ENCODE measurements at regions not wholly inside any gene's neighbourhood (a gene's known extent, or its start where the extent isn't known, plus 50 kb on each side); places are given as distances from the start of the nearest gene placed in this dataset.

- Histone ChIP-seq H3K4me3 (ENCODE audit: low read depth, low read length) (no peak overlapping the region), H3K27me3 (ENCODE audit: control insufficient read depth, insufficient read depth, low read length) (peaks cover 1% of the 10 kb centered on the region), H3K36me3 (ENCODE audit: control insufficient read depth, insufficient read depth, low read length) (no peaks in the 10 kb centered on the region)
- no peak for TF ChIP-seq CTCF (IDR thresholded peaks at IDR 0.05; ENCODE audit: insufficient read depth, low read length, severe bottlenecking)
- DNase-seq (ENCODE audit: low read depth) (no peak), FAIRE-seq (peak; percentile 18)
These were observed 117.8 kb downstream of the FGF18 start for GRCh38 chr5:171537070-171537849.

- no peak for DNase-seq (ENCODE audit: low read depth)
- Histone ChIP-seq H3K4me3 (ENCODE audit: low read depth, low read length) (no peak overlapping the region), H3K27me3 (ENCODE audit: control insufficient read depth, insufficient read depth, low read length) (peaks cover 1% of the 10 kb centered on the region), H3K36me3 (ENCODE audit: control insufficient read depth, insufficient read depth, low read length) (no peaks in the 10 kb centered on the region)
- no peak for FAIRE-seq
- no peak for TF ChIP-seq CTCF (IDR thresholded peaks at IDR 0.05; ENCODE audit: insufficient read depth, low read length, severe bottlenecking)
These were observed 118.6 kb downstream of the FGF18 start for GRCh38 chr5:171537923-171538537.

- H3K4me3 ChIP-seq (ENCODE audit: low read depth, low read length), result no peak overlapping the region
- DNase-seq (ENCODE audit: low read depth) (no peak), FAIRE-seq (no peak)
- TF ChIP-seq CTCF (IDR thresholded peaks at IDR 0.05; ENCODE audit: insufficient read depth, low read length, severe bottlenecking), result no peak
- H3K27me3 ChIP-seq (ENCODE audit: control insufficient read depth, insufficient read depth, low read length), result peaks cover 1% of the 10 kb centered on the region
- no peaks in the 10 kb centered on the region for H3K36me3 ChIP-seq (ENCODE audit: control insufficient read depth, insufficient read depth, low read length)
These were observed 119.2 kb downstream of the FGF18 start for GRCh38 chr5:171538681-171539080.

- Histone ChIP-seq H3K27me3 (ENCODE audit: control insufficient read depth, insufficient read depth, low read length) (no peaks in the 10 kb centered on the region), H3K4me3 (ENCODE audit: low read depth, low read length) (no peak overlapping the region), H3K36me3 (ENCODE audit: control insufficient read depth, insufficient read depth, low read length) (no peaks in the 10 kb centered on the region)
- no peak for DNase-seq (ENCODE audit: low read depth)
- no peak for TF ChIP-seq CTCF (IDR thresholded peaks at IDR 0.05; ENCODE audit: insufficient read depth, low read length, severe bottlenecking)
- FAIRE-seq, result no peak
These were observed 121.4 kb downstream of the FGF18 start for GRCh38 chr5:171540865-171541264.

- DNase-seq (ENCODE audit: low read depth) (no peak), FAIRE-seq (no peak)
- no peak overlapping the region for H3K4me3 ChIP-seq (ENCODE audit: low read depth, low read length)
- H3K36me3 ChIP-seq (ENCODE audit: control insufficient read depth, insufficient read depth, low read length), result no peaks in the 10 kb centered on the region
- TF ChIP-seq CTCF (IDR thresholded peaks at IDR 0.05; ENCODE audit: insufficient read depth, low read length, severe bottlenecking), result no peak
- no peaks in the 10 kb centered on the region for H3K27me3 ChIP-seq (ENCODE audit: control insufficient read depth, insufficient read depth, low read length)
These were observed 121.9 kb downstream of the FGF18 start for GRCh38 chr5:171541341-171541776.

All from bronchial epithelial cell (primary cell).